Naive thymus-derived CD4-positive, alpha-beta T cell (primary cell): ENCODE measurements at regions not wholly inside any gene's neighbourhood (a gene's known extent, or its start where the extent isn't known, plus 50 kb on each side); places are given as distances from the start of the nearest gene placed in this dataset.
A peak's percentile ranks its signal among the peaks of the same experiment; 100 is the strongest.

Experiments used
- ATAC-seq: fragments of 150-1000 bp; cut with Tn5 transposase; 2 replicates; pipeline ENCODE4 v1.10.0; 2021; ENCODE audit warnings: mild to moderate bottlenecking, moderate library complexity
- CTCF ChIA-PET: fragments of 350-600 bp; sonication (Branson Sonifier 250); formaldehyde crosslinking; loops from one replicate; lab custom pipeline; 2021; ENCODE audit warnings: antibody characterized with exemption; lab: Charles Lee
- POLR2A ChIA-PET: fragments of 350-600 bp; sonication (Branson Sonifier 250); formaldehyde crosslinking; loops from one replicate; lab custom pipeline; 2021; ENCODE audit warnings: antibody characterized with exemption, inconsistent platforms; lab: Charles Lee
- DNase-seq, 9 donors: peaks; one replicate each; pipeline versions ENCODE4 v3.0.0 to v3.0.0-alpha.2; 2020 to 2022; ENCODE audit warnings: mixed read lengths in 1 of 9
- H3K27ac ChIP-seq: one replicate; pipeline ENCODE4 v1.7.0; 2013; ENCODE audit warnings: mild to moderate bottlenecking, low read depth, low read length, moderate library complexity
- H3K27me3 ChIP-seq, 2 donors: one replicate each; pipeline ENCODE4 v1.7.0; 2013; ENCODE audit warnings: low read length in 2 of 2, mild to moderate bottlenecking in 2 of 2, moderate library complexity in 2 of 2; ENCODE audit not compliant: control insufficient read depth in 2 of 2, insufficient read depth in 2 of 2
- H3K36me3 ChIP-seq, 3 experiments: 1 replicate in 2 of 3; 2 replicates in 1 of 3; pipeline ENCODE4 v1.7.0; 2013; ENCODE audit warnings: low read length in 3 of 3, mild to moderate bottlenecking in 3 of 3, moderate library complexity in 1 of 3; ENCODE audit not compliant: insufficient read depth in 3 of 3, control insufficient read depth in 2 of 3
- H3K4me1 ChIP-seq, 2 donors: one replicate each; pipeline ENCODE4 v1.7.0; 2013; ENCODE audit warnings: low read length in 2 of 2, mild to moderate bottlenecking in 2 of 2, moderate library complexity in 1 of 2; ENCODE audit not compliant: control insufficient read depth in 2 of 2, insufficient read depth in 2 of 2
- H3K4me3 ChIP-seq: 2 replicates; pipeline ENCODE4 v1.7.0; 2013; ENCODE audit warnings: mild to moderate bottlenecking, low read length
- H3K9me3 ChIP-seq, 3 experiments: 1 replicate in 2 of 3; 2 replicates in 1 of 3; pipeline ENCODE4 v1.7.0; 2013; ENCODE audit warnings: low read length in 3 of 3; ENCODE audit not compliant: control insufficient read depth in 2 of 3
- H3K27ac Mint-ChIP-seq, 9 donors: one replicate each; pipeline ENCODE4 v1.8.0; 2020 to 2022; ENCODE audit warnings: mixed read lengths in 9 of 9, mild to moderate bottlenecking in 8 of 9, moderate library complexity in 5 of 9, inconsistent platforms in 2 of 9
- H3K27me3 Mint-ChIP-seq, 5 donors: one replicate each; pipeline ENCODE4 v1.8.0; 2021 to 2022; ENCODE audit warnings: mixed read lengths in 5 of 5, mild to moderate bottlenecking in 1 of 5
- H3K36me3 Mint-ChIP-seq, 5 donors: one replicate each; pipeline ENCODE4 v1.8.0; 2020 to 2022; ENCODE audit warnings: mixed read lengths in 5 of 5, mild to moderate bottlenecking in 3 of 5, inconsistent platforms in 1 of 5
- H3K4me1 Mint-ChIP-seq, 7 donors: one replicate each; pipeline ENCODE4 v1.8.0; 2020 to 2022; ENCODE audit warnings: mixed read lengths in 7 of 7, mild to moderate bottlenecking in 3 of 7, inconsistent platforms in 1 of 7
- H3K4me3 Mint-ChIP-seq, 10 donors: one replicate each; pipeline ENCODE4 v1.8.0; 2020 to 2022; ENCODE audit warnings: mild to moderate bottlenecking in 10 of 10, mixed read lengths in 10 of 10, moderate library complexity in 6 of 10, inconsistent platforms in 2 of 10
- H3K9me3 Mint-ChIP-seq, 11 donors: one replicate each; pipeline ENCODE4 v1.8.0; 2020 to 2022; ENCODE audit warnings: mixed read lengths in 11 of 11, mild to moderate bottlenecking in 4 of 11, inconsistent platforms in 1 of 11, moderate library complexity in 1 of 11
- intact Hi-C, 2 donors: fragments of 100-400 bp; cut with micrococcal nuclease; formaldehyde crosslinking; loops; one replicate each; pipeline ENCODE4 v1.15.1; 2023

GRCh38 chr7:45456105-45456504 lies 118.1 kb upstream of the ADCY1 start:
- ChIA-PET CTCF (no interaction called here), POLR2A (no interaction called here)
- Histone ChIP-seq H3K27me3 (no peaks in the 10 kb centered on the region), H3K4me3 (no peak overlapping the region), H3K27ac (no peak overlapping the region), H3K9me3 (no peaks in the 10 kb centered on the region), H3K36me3 (no peaks in the 10 kb centered on the region), H3K4me1 (no peaks in the 10 kb centered on the region)
- H3K27me3 Mint-ChIP-seq = peaks cover 4 to 20% (median 12%) of the 10 kb centered on the region in 5 donors
- H3K4me1 Mint-ChIP-seq = no peaks in the 10 kb centered on the region
- no peaks in the 10 kb centered on the region for H3K36me3 Mint-ChIP-seq
- H3K4me3 Mint-ChIP-seq = no peak overlapping the region
- peaks cover 0 to 3% (median 0%) of the 10 kb centered on the region in 11 donors for H3K9me3 Mint-ChIP-seq
- DNase-seq = no peak
- H3K27ac Mint-ChIP-seq = no peak overlapping the region
- intact Hi-C loops = no loop called here
- ATAC-seq = no peak

GRCh38 chr7:45456747-45457524 lies 117.2 kb upstream of the ADCY1 start:
- Mint-ChIP-seq H3K27me3 (peaks cover 4 to 18% (median 8%) of the 10 kb centered on the region in 5 donors), H3K4me1 (no peaks in the 10 kb centered on the region), H3K27ac (no peak overlapping the region), H3K9me3 (peaks cover 0 to 3% (median 0%) of the 10 kb centered on the region in 11 donors), H3K4me3 (no peak overlapping the region), H3K36me3 (no peaks in the 10 kb centered on the region)
- no peak overlapping the region for H3K4me3 ChIP-seq
- intact Hi-C loops = no loop called here
- ChIA-PET CTCF (no interaction called here), POLR2A (no interaction called here)
- DNase-seq (no peak), ATAC-seq (no peak)
- no peaks in the 10 kb centered on the region for H3K9me3 ChIP-seq
- no peaks in the 10 kb centered on the region for H3K27me3 ChIP-seq
- H3K4me1 ChIP-seq = no peaks in the 10 kb centered on the region
- no peaks in the 10 kb centered on the region for H3K36me3 ChIP-seq
- no peak overlapping the region for H3K27ac ChIP-seq

- Histone ChIP-seq H3K27ac (no peak overlapping the region), H3K4me1 (no peaks in the 10 kb centered on the region), H3K27me3 (no peaks in the 10 kb centered on the region), H3K4me3 (no peak overlapping the region), H3K36me3 (no peaks in the 10 kb centered on the region), H3K9me3 (no peaks in the 10 kb centered on the region)
- intact Hi-C loops = no loop called here
- H3K9me3 Mint-ChIP-seq = peaks cover 0 to 3% (median 0%) of the 10 kb centered on the region in 11 donors
- CTCF ChIA-PET = no interaction called here
- POLR2A ChIA-PET = no interaction called here
- ATAC-seq (peak; percentile 14), DNase-seq (no peak)
- H3K27me3 Mint-ChIP-seq = peaks cover 4 to 13% (median 4%) of the 10 kb centered on the region in 5 donors
- H3K27ac Mint-ChIP-seq = no peak overlapping the region
- no peaks in the 10 kb centered on the region for H3K36me3 Mint-ChIP-seq
- no peak overlapping the region for H3K4me3 Mint-ChIP-seq
- H3K4me1 Mint-ChIP-seq = no peaks in the 10 kb centered on the region
Observed at GRCh38 chr7:45457591-45457990, 116.6 kb upstream of the ADCY1 start.

- Mint-ChIP-seq H3K4me1 (no peaks in the 10 kb centered on the region), H3K4me3 (no peak overlapping the region), H3K27ac (no peak overlapping the region), H3K9me3 (peaks cover 0 to 4% (median 0%) of the 10 kb centered on the region in 11 donors), H3K27me3 (peaks cover 0 to 13% (median 0%) of the 10 kb centered on the region in 5 donors), H3K36me3 (no peaks in the 10 kb centered on the region)
- H3K27ac ChIP-seq = no peak overlapping the region
- no peaks in the 10 kb centered on the region for H3K36me3 ChIP-seq
- CTCF ChIA-PET = no interaction called here
- H3K4me3 ChIP-seq = no peak overlapping the region
- no peaks in the 10 kb centered on the region for H3K9me3 ChIP-seq
- POLR2A ChIA-PET = no interaction called here
- no peak for DNase-seq
- ATAC-seq = no peak
- H3K4me1 ChIP-seq = no peaks in the 10 kb centered on the region
- H3K27me3 ChIP-seq = no peaks in the 10 kb centered on the region
- intact Hi-C loops = no loop called here
Observed at GRCh38 chr7:45459476-45459875, 114.7 kb upstream of the ADCY1 start.

GRCh38 chr7:45460379-45460778 lies 113.8 kb upstream of the ADCY1 start:
- no peaks in the 10 kb centered on the region for H3K9me3 ChIP-seq
- no peaks in the 10 kb centered on the region for H3K4me1 Mint-ChIP-seq
- no peaks in the 10 kb centered on the region for H3K36me3 ChIP-seq
- H3K9me3 Mint-ChIP-seq = peaks cover 0 to 4% (median 0%) of the 10 kb centered on the region in 11 donors
- intact Hi-C loops = no loop called here
- no peak for ATAC-seq
- H3K27me3 Mint-ChIP-seq = peaks cover 0 to 13% (median 0%) of the 10 kb centered on the region in 5 donors
- DNase-seq = no peak
- no peak overlapping the region for H3K27ac ChIP-seq
- no peak overlapping the region for H3K4me3 ChIP-seq
- no peaks in the 10 kb centered on the region for H3K4me1 ChIP-seq
- POLR2A ChIA-PET = no interaction called here
- H3K27me3 ChIP-seq = no peaks in the 10 kb centered on the region
- CTCF ChIA-PET = no interaction called here
- H3K4me3 Mint-ChIP-seq = no peak overlapping the region
- no peaks in the 10 kb centered on the region for H3K36me3 Mint-ChIP-seq
- H3K27ac Mint-ChIP-seq = no peak overlapping the region

- ATAC-seq (no peak), DNase-seq (no peak)
- no peak overlapping the region for H3K4me3 ChIP-seq
- no peaks in the 10 kb centered on the region for H3K9me3 ChIP-seq
- Mint-ChIP-seq H3K4me1 (no peaks in the 10 kb centered on the region), H3K36me3 (no peaks in the 10 kb centered on the region), H3K9me3 (peaks cover 0 to 4% (median 0%) of the 10 kb centered on the region in 11 donors), H3K27me3 (peaks cover 0 to 11% (median 0%) of the 10 kb centered on the region in 5 donors), H3K4me3 (no peak overlapping the region), H3K27ac (no peak overlapping the region)
- no peak overlapping the region for H3K27ac ChIP-seq
- POLR2A ChIA-PET = no interaction called here
- no peaks in the 10 kb centered on the region for H3K4me1 ChIP-seq
- CTCF ChIA-PET = no interaction called here
- no peaks in the 10 kb centered on the region for H3K27me3 ChIP-seq
- intact Hi-C loops = no loop called here
- no peaks in the 10 kb centered on the region for H3K36me3 ChIP-seq
Observed at GRCh38 chr7:45461026-45461425, 113.1 kb upstream of the ADCY1 start.

- no peaks in the 10 kb centered on the region for H3K9me3 ChIP-seq
Observed at GRCh38 chr7:45469103-45469502, 105.1 kb upstream of the ADCY1 start.

More at GRCh38 chr7:45469103-45469502, 105.1 kb upstream of the ADCY1 start:
- H3K4me3 ChIP-seq = no peak overlapping the region
- peaks cover 0 to 4% (median 0%) of the 10 kb centered on the region in 5 donors for H3K36me3 Mint-ChIP-seq
- H3K27ac Mint-ChIP-seq = no peak overlapping the region
- peaks cover 0 to 2% (median 0%) of the 10 kb centered on the region in 7 donors for H3K4me1 Mint-ChIP-seq
- no peak overlapping the region for H3K27ac ChIP-seq
- peaks cover 10 to 44% (median 26%) of the 10 kb centered on the region in 5 donors for H3K27me3 Mint-ChIP-seq
- DNase-seq (no peak), ATAC-seq (no peak)
- intact Hi-C loops = no loop called here
- no peaks in the 10 kb centered on the region for H3K4me1 ChIP-seq
- ChIA-PET CTCF (no interaction called here), POLR2A (no interaction called here)
- H3K4me3 Mint-ChIP-seq = no peak overlapping the region
- no peaks in the 10 kb centered on the region for H3K36me3 ChIP-seq
- peaks cover 0 to 4% of the 10 kb centered on the region in 2 donors for H3K27me3 ChIP-seq
- peaks cover 0 to 7% (median 1%) of the 10 kb centered on the region in 11 donors for H3K9me3 Mint-ChIP-seq
